GM23338 (cell line): ENCODE measurements at regions not wholly inside any gene's neighbourhood (a gene's known extent, or its start where the extent isn't known, plus 50 kb on each side); places are given as distances from the start of the nearest gene placed in this dataset.

ENCODE experiments used
- CTCF ChIP-seq, 2 experiments: fragments of 200-600 bp in 1 of 2; sonication (generic) in 1 of 2; conservative IDR thresholded peaks; 2 replicates each; pipeline versions ENCODE4 v1.5.1 to v1.6.1; 2016 to 2017; ENCODE audit warnings: antibody characterized with exemption in 2 of 2, low read depth in 2 of 2, mild to moderate bottlenecking in 2 of 2, moderate library complexity in 1 of 2
- EZH2 ChIP-seq: fragments of 200-600 bp; sonication (generic); IDR thresholded peaks from one replicate; pipeline ENCODE4 v1.8.0; 2017; ENCODE audit warnings: antibody characterized with exemption, mild to moderate bottlenecking, low read depth; ENCODE audit not compliant: unreplicated experiment
- EZH2phosphoT487 ChIP-seq: fragments of 200-600 bp; sonication (generic); IDR thresholded peaks from one replicate; pipeline ENCODE4 v1.8.1; 2018; ENCODE audit warnings: antibody characterized with exemption; ENCODE audit not compliant: unreplicated experiment
- JUNB ChIP-seq: IDR thresholded peaks from one replicate; pipeline ENCODE4 v1.6.1; 2016; ENCODE audit warnings: antibody characterized with exemption; ENCODE audit not compliant: unreplicated experiment
- POLR2AphosphoS5 ChIP-seq: IDR thresholded peaks from 2 replicates; pipeline ENCODE4 v1.6.1; 2016; ENCODE audit warnings: antibody characterized with exemption, low read depth
- REST ChIP-seq: IDR thresholded peaks from one replicate; pipeline ENCODE4 v1.6.1; 2018; ENCODE audit warnings: antibody characterized with exemption; ENCODE audit not compliant: unreplicated experiment
- ZNF114 ChIP-seq: fragments of 250-450 bp; sonication (Bioruptor Pico); IDR thresholded peaks from 2 replicates; pipeline ENCODE4 v1.5.0; 2020; ENCODE audit warnings: mild to moderate bottlenecking, moderate library complexity
- TF ChIP-seq, protein P1 (sequence below): IDR thresholded peaks from 2 replicates; pipeline ENCODE4 v1.6.1; 2016; ENCODE audit warnings: antibody characterized with exemption

GRCh38 chr5:39476843-39477220 is 52.1 kb upstream of the DAB2 start:
- TF ChIP-seq CTCF (conservative IDR thresholded peaks at IDR 0.05; ENCODE audit: low read depth in 2 of 2) = no peak
- TF ChIP-seq POLR2AphosphoS5 = no peak
- TF ChIP-seq, protein P1, sequence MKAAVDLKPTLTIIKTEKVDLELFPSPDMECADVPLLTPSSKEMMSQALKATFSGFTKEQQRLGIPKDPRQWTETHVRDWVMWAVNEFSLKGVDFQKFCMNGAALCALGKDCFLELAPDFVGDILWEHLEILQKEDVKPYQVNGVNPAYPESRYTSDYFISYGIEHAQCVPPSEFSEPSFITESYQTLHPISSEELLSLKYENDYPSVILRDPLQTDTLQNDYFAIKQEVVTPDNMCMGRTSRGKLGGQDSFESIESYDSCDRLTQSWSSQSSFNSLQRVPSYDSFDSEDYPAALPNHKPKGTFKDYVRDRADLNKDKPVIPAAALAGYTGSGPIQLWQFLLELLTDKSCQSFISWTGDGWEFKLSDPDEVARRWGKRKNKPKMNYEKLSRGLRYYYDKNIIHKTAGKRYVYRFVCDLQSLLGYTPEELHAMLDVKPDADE = no peak
- TF ChIP-seq REST = no peak
- TF ChIP-seq EZH2 = no peak
- TF ChIP-seq EZH2phosphoT487 = no peak
- TF ChIP-seq JUNB = no peak
- no peak for TF ChIP-seq ZNF114 (CRISPR knock-in tag)
